ENCODE measurements at regions not wholly inside any gene's neighbourhood (a gene's known extent, or its start where the extent isn't known, plus 50 kb on each side); places are given as distances from the start of the nearest gene placed in this dataset.

DNA sequence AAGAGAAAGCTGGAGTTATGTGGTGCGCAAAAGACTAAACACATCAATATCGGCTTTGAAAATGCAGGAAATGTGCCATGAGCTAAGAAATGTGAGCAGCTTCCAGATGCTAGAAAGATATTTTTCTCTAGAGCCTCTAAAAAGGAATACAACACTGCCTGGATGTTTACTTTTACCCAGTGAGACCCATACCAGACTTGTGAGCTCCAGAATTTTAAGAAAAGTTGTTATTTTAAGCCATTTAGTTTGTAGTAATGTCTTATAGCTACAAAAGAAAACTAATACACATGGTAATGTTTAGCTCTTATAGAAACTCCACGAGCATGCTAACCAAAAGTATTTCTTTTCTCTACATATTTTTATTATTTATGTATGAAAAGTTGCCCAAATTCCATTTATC is 1389.4 kb downstream of the C4orf33 start:
- TF ChIP-seq, protein P1, sequence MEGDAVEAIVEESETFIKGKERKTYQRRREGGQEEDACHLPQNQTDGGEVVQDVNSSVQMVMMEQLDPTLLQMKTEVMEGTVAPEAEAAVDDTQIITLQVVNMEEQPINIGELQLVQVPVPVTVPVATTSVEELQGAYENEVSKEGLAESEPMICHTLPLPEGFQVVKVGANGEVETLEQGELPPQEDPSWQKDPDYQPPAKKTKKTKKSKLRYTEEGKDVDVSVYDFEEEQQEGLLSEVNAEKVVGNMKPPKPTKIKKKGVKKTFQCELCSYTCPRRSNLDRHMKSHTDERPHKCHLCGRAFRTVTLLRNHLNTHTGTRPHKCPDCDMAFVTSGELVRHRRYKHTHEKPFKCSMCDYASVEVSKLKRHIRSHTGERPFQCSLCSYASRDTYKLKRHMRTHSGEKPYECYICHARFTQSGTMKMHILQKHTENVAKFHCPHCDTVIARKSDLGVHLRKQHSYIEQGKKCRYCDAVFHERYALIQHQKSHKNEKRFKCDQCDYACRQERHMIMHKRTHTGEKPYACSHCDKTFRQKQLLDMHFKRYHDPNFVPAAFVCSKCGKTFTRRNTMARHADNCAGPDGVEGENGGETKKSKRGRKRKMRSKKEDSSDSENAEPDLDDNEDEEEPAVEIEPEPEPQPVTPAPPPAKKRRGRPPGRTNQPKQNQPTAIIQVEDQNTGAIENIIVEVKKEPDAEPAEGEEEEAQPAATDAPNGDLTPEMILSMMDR (IDR thresholded peaks at IDR 0.05; ENCODE audit: control extremely low read depth, extremely low read depth, low read depth, missing control alignments) = no peak
- ChIA-PET POLR2A (no interaction called here), CTCF (interaction anchor here (1.3 kb wide), 1 partner anchor 9 kb away, joined by 5 read pairs; no protein-coding TSS in a partner anchor)
- no peak for DNase-seq (ENCODE audit: extremely low spot score)

DNA sequence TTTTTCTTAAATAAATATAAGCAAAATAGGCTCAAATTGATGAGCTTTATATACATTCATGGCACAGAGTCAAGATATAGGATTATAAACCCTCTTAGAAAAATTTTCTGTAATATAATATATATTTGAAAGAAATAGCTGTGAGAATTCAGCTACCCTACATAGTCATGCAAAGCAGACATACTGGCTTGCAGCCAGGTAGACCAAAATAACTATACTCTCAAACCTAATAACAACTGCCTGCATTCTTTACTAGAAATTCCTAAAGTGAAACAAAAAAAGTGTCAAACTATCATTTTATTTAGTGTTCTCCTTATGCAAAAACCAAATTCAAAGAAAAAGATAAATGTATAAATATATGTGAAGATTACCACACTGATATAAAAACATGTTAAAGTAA is 1390.2 kb downstream of the C4orf33 start:
- TF ChIP-seq, protein P1 (IDR thresholded peaks at IDR 0.05; ENCODE audit: control extremely low read depth, extremely low read depth, low read depth, missing control alignments) = no peak
- ChIA-PET CTCF (interaction anchor here (1.3 kb wide), 1 partner anchor 10 kb away, joined by 5 read pairs; no protein-coding TSS in a partner anchor), POLR2A (no interaction called here)
- DNase-seq (ENCODE audit: extremely low spot score) = no peak

DNA sequence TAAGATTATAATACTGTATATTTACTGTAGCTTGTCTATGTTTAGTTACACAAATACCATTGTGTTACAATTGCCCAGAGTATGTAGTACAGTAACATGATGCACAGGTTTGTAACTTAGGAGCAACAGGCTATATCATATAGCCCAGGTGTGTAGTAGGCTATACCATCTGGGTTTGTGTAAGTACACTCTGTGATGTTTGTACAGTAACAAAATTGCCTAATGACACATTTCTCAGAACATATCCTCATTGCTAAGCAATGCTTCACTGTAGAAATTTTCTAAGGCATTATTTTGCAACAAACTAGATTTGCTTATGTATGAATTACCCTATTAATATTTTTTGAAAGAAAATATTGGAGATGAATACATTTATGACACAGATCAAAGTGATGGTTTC is 1390.9 kb downstream of the C4orf33 start:
- TF ChIP-seq, protein P1 (IDR thresholded peaks at IDR 0.05; ENCODE audit: control extremely low read depth, extremely low read depth, low read depth, missing control alignments) = no peak
- ChIA-PET POLR2A (no interaction called here), CTCF (no interaction called here)
- no peak for DNase-seq (ENCODE audit: extremely low spot score)

DNA sequence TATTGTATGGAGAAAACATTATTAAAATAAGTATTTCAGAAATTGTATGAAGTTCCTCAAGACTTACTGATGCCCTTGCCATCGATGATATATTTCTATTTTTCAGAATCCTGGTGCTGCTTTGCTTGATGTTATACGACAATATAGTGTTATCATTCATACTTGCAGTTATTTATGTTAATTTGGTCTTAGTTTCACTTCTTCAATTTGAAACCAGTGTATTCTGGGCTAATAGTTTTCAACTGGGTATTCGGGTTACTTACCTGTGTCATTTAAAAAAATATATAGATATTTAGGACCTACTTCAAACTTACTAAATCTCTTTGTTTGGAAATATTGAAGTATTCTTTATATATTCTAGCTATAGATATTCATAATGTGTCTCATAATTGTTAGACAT is 1414.7 kb downstream of the C4orf33 start:
- ChIA-PET POLR2A (no interaction called here), CTCF (interaction anchor here (1.4 kb wide), 1 partner anchor 14 kb away, joined by 3 read pairs; no protein-coding TSS in a partner anchor)
- no peak for DNase-seq (ENCODE audit: extremely low spot score)
- TF ChIP-seq, protein P1 (IDR thresholded peaks at IDR 0.05; ENCODE audit: control extremely low read depth, extremely low read depth, low read depth, missing control alignments) = no peak

DNA sequence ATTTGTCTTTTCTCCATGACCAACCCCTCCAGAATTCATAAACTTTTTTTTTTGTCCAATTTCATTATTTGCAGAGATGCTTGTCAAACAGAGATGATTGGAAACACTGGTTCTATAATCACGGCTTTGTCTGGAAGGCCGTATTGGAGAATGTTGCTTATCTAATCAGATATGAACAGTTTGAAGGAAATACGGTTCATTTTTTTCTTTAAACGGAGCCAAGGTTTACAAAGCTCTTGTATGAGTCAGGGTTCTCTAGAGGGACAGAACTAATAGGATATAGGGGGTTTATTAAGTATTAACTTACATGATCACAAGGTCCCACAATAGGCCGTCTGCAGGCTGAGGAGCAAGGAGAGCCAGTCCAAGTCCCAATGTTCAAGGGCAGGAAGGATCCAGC is 1415.8 kb downstream of the C4orf33 start:
- CTCF ChIA-PET = no interaction called here
- POLR2A ChIA-PET = no interaction called here
- no peak for DNase-seq (ENCODE audit: extremely low spot score)
- TF ChIP-seq, protein P1 (IDR thresholded peaks at IDR 0.05; ENCODE audit: control extremely low read depth, extremely low read depth, low read depth, missing control alignments) = no peak

DNA sequence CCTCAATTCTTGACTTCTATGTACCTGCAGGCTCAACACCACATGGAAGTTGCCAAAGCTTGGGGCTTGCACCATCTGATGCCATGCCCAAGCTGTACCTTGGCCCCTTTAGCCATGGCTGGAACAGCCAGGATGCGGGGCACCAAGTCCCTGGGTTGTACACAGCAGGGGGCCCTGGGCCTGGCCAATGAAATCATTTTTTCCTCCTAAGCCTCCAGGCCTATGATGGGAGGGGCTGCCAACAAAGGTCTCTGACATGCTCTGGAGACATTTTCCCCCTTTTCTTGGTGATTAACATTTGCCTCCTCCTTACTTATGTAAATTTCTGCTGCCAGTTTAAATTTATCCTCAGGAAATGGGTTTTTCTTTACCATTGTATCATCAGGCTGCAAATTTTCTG is 1428.1 kb downstream of the C4orf33 start:
- ChIA-PET POLR2A (no interaction called here), CTCF (no interaction called here)
- TF ChIP-seq, protein P1 (IDR thresholded peaks at IDR 0.05; ENCODE audit: control extremely low read depth, extremely low read depth, low read depth, missing control alignments) = no peak
- no peak for DNase-seq (ENCODE audit: extremely low spot score)

DNA sequence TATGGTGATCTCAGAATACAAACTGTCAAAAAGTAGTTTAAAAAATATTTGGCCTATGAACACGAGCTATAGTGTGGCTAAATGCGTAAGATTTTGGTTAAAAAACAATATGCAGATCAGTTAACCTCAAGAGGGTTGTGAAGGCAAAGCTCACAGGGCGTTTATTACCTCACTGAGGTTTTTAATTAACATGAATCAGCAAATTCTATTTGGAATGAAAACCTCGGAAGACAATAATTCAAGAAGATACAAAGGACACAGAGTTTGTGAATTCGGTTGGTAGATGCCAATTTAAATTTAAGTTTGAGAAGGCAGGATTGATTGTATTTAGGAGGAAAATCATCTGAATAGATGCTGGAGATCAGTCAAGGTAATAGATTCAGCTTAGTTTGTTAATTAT is 1434.6 kb downstream of the C4orf33 start:
- ChIA-PET POLR2A (no interaction called here), CTCF (interaction anchor here (1.3 kb wide), 1 partner anchor 15 kb away, joined by 3 read pairs; no protein-coding TSS in a partner anchor)
- DNase-seq (ENCODE audit: extremely low spot score) = no peak
- TF ChIP-seq, protein P1 (IDR thresholded peaks at IDR 0.05; ENCODE audit: control extremely low read depth, extremely low read depth, low read depth, missing control alignments) = no peak

Measured in GM10248 (cell line).